Dedifferentiated amniotic fluid mesenchymal stem cell (primary cell): ENCODE measurements at regions not wholly inside any gene's neighbourhood (a gene's known extent, or its start where the extent isn't known, plus 50 kb on each side); places are given as distances from the start of the nearest gene placed in this dataset.
"Not testable (repeated sequence)": the region's sequence is repeated elsewhere in the genome, so short reads cannot be mapped to it uniquely, and the experiment has no call there.

Experiments
- DNase-seq: peaks from one replicate; pipeline ENCODE4 v3.0.0-alpha.2; 2016; ENCODE audit errors: extremely low spot score

GRCh38 chr2:222760301-222760897 lies 88.9 kb downstream of the MOGAT1 start:
- no peak for DNase-seq

- DNase-seq, result no peak
These were observed 90.4 kb downstream of the MOGAT1 start for GRCh38 chr2:222761888-222762287.

GRCh38 chr2:222762342-222762741 lies 90.9 kb downstream of the MOGAT1 start:
- no peak for DNase-seq

GRCh38 chr2:222765883-222766282 lies 94.4 kb downstream of the MOGAT1 start:
- DNase-seq, result not testable (repeated sequence)

GRCh38 chr2:222768019-222768418 lies 92.8 kb upstream of the ACSL3 start:
- DNase-seq, result not testable (repeated sequence)

GRCh38 chr2:222769446-222769845 lies 91.4 kb upstream of the ACSL3 start:
- DNase-seq, result no peak

- DNase-seq, result no peak
These were observed 90.9 kb upstream of the ACSL3 start for GRCh38 chr2:222769941-222770340.

- no peak for DNase-seq
These were observed 89.0 kb upstream of the ACSL3 start for GRCh38 chr2:222771832-222772231.

GRCh38 chr2:222774941-222775340 lies 85.9 kb upstream of the ACSL3 start:
- DNase-seq, result peak; percentile 34

GRCh38 chr2:222776792-222777191 lies 84.0 kb upstream of the ACSL3 start:
- no peak for DNase-seq

- no peak for DNase-seq
These were observed 82.4 kb upstream of the ACSL3 start for GRCh38 chr2:222778400-222778799.

GRCh38 chr2:222779145-222779832 lies 81.5 kb upstream of the ACSL3 start:
- no peak for DNase-seq

- DNase-seq, result no peak
These were observed 80.8 kb upstream of the ACSL3 start for GRCh38 chr2:222780051-222780450.

GRCh38 chr2:222782201-222782730 lies 78.6 kb upstream of the ACSL3 start:
- DNase-seq, result no peak

GRCh38 chr2:222783592-222783991 lies 77.2 kb upstream of the ACSL3 start:
- no peak for DNase-seq

GRCh38 chr2:222790932-222791331 lies 69.9 kb upstream of the ACSL3 start:
- DNase-seq, result no peak

GRCh38 chr2:222792001-222792611 lies 68.7 kb upstream of the ACSL3 start:
- DNase-seq, result no peak

GRCh38 chr2:222794585-222795449 lies 66.0 kb upstream of the ACSL3 start:
- DNase-seq, result no peak

GRCh38 chr2:222795450-222796357 lies 65.1 kb upstream of the ACSL3 start:
- DNase-seq, result no peak

GRCh38 chr2:222796413-222797103 lies 64.3 kb upstream of the ACSL3 start:
- no peak for DNase-seq
